Hematopoietic multipotent progenitor cell treated with erythropoietin and hydrocortisone succinate and interleukin-3 and kit ligand, for 8 days (in vitro differentiated cells): ENCODE measurements at regions not wholly inside any gene's neighbourhood (a gene's known extent, or its start where the extent isn't known, plus 50 kb on each side); places are given as distances from the start of the nearest gene placed in this dataset.

Experiments used
- DNase-seq: peaks from one replicate; pipeline ENCODE4 v3.0.0-alpha.2; 2015

- DNase-seq, result no peak
Measured at GRCh38 chr18:25705650-25706049, 353.7 kb upstream of the ZNF521 start.

DNA sequence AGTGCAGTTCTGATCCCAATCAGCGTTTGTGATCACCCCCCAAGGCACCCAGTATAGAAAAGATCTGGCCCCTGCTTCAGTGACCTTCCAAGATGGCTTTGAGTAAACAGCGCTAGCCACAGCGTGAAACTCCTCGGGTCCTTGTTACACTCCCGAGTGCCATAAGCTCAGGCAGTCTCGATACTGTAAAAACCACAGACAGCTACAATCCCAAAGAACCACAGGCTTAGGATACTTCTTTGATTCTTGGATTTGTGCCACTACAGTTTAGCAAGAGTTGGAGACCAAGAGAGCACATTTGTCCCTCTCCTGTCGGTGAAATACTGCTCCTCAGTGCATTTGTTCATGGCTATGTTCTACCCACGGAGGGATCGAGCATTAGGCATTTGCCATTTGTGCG, 352.5 kb upstream of the ZNF521 start:
- no peak for DNase-seq

GRCh38 chr18:25704071-25704470, 352.1 kb upstream of the ZNF521 start:
- no peak for DNase-seq

- DNase-seq, result no peak
Measured at GRCh38 chr18:25701821-25702220, 349.9 kb upstream of the ZNF521 start.

DNA sequence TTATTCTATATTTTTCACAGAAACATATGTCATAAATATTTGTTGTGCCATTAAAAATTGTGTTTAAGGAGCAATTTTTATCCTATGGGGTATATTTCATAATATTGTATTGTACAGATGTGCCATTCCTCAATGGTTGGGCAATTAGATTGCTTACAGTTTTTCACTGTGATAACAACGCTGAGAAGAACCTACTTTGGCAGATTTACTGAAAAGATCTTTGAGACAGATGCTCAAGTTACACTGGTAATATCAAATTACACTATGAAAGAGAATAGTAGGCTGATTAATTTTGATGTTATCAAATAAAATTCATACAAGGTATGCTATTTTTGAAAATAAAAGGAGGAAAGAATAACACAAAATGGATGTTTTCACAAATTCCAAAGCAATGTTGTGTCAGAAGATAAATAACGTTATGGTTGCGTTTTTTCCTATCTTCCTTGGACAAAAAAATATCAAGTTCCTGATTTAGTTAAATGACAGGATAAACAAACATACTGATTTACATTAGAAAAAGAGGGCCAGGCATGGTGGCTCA, 335.1 kb upstream of the ZNF521 start:
- DNase-seq, result no peak

DNA sequence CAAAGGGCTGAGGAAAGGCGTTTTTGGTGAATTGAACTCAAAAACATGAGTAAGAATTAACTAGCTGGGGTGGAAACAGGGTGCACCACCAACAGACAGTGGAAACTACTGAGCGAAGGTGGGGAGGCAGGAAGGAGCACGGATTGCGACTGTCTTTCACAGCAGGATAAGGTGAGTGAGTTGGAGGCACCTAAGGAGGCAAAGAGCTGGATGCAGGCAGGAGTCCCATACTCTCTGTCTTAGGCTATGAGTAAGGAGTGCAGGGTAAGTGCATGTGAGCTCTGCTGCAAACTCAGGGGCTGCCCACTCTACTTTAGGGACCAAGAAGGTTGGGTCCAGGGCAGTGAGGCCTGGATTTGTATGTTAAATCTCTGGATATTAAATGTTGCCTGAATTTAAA, 333.1 kb upstream of the ZNF521 start:
- no peak for DNase-seq

DNA sequence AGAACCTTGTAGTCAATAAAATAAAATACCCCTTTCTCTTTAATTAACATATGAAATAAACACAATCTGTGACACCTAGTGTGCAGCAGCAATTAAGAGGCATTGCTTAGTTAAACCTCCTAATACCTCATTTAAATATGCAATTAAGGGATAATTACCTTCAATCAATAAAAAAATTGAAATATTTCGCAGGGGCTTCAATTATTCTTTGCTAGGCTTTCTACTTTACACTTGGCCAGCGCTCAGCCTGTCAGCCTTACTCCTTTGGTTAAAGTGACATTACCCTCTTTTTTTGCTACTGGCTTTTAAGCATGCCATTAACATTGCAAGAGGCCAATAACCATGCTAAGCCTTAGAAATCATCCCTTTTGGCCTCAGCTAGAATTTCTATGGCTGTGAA, 327.5 kb upstream of the ZNF521 start:
- no peak for DNase-seq

GRCh38 chr18:25678221-25678620, 326.3 kb upstream of the ZNF521 start:
- no peak for DNase-seq

DNA sequence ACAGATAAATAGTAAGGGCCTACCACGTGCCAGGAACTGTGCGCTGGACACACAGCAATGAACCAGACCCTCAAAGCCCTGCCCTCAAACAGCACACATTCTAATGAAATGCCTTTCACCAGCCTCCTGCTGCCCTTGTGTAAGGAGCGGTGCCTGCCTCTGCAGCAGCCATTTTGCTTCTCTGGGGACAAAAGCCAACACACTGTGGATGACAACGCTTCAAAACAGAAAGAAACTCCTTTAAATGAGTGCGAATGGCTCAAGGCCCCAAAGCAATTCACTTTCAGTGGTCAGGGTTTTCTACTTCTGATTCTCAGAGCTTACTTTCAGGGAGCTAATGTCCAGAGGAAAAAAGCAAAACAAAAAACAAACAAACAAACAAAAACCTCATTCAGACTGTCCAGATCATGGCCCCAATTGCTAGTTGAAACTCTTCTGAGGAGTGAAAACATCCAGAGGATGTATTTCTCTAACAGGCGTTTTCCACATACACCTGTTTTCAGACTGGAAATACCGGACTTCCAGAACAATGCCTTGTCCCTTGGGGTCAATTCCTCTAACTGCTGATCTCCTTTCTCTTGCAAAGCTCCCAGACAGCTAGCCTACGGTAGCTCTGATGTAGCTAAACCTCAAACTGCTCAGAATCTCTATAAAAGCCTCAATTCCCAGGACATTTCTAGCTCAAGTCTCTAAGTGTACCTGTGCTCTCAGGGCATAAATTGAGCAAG, 323.3 kb upstream of the ZNF521 start:
- no peak for DNase-seq

DNA sequence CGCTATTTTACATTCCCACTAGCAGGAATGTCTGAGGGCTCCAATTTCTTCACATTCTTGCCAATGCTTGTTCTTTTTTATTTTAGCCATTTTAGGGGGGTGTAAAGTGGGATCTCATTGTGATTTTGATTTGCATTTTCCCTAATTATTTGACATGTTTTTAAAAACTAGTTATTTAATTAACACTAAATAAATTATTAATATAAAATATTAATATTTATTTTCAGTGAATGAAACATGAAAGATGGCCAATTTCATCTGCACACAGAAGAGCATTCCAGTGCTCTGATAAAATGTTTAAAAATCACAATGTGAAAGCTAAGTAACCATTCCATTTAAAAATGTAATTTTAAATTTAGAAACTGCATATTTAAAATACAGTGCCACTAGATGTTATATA, 322.2 kb upstream of the ZNF521 start:
- DNase-seq, result no peak

DNA sequence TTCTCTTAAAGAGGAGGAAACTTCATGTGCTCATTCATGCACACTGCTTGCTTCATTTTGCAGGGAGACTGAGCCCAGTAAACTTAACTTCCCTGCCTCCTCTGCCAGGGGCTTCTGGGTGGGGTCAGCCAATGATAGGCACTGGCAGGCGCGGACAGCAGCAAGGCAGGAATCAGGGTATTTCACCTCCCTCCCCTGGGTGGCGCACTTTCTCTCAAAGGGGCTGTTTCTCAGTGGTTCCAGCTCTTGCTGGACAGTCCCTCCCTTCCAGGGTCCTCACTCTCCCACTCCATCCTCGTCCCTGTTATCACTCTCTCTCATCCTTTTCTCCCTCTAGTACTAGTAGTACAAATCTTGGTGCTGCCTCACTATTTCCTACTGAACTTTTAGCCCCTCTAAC, 320.5 kb upstream of the ZNF521 start:
- no peak for DNase-seq

DNA sequence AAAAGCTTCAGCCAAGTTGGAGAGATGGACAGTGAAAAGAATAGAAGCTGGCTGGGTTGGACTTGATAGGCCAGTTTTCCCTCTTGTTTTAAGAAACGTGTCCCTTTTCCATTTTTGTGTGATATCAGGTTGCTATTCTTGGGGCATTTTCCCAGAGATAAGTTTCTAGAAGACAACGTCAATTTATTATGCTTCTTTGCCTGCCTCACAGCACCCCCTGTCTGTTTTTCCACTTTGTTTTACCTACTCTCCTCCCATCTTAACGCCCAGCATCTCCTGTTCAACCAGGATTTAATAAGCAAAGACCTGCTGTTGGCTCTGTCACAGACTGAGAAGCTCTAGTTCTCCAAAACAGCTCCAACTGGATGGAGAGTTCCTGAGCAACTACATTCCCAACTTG, 317.8 kb upstream of the ZNF521 start:
- DNase-seq, result no peak

GRCh38 chr18:25662272-25662671, 310.3 kb upstream of the ZNF521 start:
- DNase-seq, result no peak

- DNase-seq, result no peak
Measured at GRCh38 chr18:25661831-25662230, 309.9 kb upstream of the ZNF521 start.

DNA sequence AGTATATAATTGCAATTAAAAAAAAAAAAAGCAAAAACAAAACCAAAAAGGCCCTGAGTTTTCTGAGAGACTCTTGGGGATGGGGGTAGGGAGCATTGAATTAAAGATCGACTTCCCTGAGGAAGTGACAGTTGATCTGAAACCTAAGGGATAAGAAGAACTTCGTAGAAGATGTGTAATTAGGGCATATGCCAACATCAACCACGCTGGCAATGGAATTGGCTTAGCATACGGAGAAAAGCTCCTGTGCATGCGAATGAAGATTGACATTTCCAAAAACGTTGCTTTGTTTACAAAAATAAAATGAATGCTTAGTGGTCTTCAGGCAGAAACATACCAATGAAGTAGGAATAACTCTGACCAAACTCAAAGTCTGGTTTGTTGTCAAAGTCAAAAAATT, 307.6 kb upstream of the ZNF521 start:
- no peak for DNase-seq

DNA sequence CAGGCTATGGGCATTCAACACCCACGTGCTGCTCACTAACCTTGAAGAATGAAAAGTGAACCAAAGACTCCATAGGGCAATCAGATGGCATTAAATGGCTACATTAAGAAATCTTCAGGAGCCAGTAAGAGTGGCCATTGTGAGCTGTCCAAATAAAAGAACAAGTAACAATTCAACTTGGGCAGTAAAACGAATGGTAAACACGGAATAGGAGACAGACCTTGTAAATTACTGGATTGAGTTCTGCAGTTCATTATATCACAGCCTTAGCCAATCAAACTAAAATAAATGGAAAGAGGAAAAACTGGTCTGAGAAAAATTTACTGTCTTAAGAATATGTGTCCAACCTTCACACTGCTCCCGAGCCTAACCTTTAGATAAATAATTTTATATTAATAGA, 306.5 kb upstream of the ZNF521 start:
- DNase-seq, result no peak

GRCh38 chr18:25651553-25651952, 299.6 kb upstream of the ZNF521 start:
- no peak for DNase-seq

DNA sequence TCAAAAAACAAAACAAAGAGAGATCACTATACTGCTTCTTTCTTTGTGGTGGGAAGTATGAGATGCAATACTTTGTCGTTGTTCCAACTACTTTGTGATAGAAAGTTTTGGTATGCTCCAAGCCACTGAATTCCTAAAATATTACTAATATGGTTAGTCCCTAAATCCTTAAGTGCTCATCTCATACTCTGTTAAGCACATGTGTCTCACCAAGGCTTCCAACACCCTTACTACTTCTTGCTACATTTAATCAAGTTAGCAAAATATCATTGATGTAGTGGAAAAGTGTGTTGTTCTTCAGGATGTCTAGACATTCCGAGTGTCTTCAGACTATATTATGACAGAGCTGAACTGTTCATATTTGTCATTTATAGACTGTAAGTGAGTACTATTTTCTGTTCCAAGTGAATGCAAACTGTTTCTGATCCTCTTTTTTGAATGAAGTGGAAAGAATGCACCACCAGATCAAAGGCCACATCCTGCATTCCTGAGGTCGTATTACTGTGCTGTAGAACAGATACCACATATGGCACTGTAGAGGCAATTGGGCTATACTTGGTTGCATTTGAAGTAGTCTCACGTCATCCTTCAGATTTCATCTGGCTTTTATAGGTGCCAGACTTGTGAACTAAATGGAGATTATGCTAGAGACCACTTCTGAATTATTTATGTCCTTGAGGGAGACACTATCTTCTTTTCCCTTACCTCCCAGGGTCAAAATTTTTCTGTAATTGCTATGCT, 298.4 kb upstream of the ZNF521 start:
- no peak for DNase-seq

DNA sequence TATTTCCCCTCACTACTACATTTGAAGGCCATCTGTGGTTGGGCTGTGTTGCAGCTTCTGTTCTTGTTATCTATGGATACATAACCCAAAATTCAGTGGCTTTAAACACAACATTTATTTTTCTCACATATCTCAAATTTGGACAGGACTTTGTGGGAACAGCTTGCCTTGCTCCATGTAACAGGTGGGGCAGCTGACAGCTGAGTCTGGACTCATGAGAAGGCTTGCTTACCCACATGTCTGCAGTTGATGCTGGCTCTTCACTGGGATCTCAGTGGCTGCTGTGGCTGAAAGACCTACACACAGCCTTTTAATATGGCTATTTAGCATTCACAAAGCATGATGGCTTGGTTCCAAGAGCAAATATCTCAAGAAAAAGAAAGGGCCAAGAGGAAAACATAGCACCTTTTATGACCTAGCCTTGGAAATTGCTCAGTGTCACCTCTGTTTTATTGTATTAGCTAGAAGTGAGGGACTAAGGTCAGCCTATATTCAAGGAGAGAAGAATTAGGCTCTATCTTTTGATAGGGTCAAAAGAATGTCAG, 296.8 kb upstream of the ZNF521 start:
- no peak for DNase-seq

GRCh38 chr18:25647404-25647803, 295.4 kb upstream of the ZNF521 start:
- no peak for DNase-seq

DNA sequence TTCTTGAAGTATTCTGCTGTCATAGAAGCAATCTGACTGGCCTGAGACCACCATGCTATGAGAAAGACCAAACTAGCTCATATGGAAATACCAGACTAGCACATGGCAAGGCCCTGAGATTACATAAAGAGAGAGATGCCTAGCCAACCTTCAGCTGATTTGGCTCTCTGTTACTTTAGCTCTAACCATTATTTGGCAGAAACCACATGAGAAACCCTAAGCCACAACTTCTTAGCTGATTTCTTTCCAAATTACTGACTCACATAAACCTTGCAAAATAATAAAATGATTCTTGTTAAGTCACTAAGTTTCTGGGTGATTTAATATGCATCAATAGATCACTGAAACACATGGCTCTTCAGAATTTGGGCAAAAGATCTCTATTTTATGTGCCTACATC, 295.0 kb upstream of the ZNF521 start:
- no peak for DNase-seq

DNA sequence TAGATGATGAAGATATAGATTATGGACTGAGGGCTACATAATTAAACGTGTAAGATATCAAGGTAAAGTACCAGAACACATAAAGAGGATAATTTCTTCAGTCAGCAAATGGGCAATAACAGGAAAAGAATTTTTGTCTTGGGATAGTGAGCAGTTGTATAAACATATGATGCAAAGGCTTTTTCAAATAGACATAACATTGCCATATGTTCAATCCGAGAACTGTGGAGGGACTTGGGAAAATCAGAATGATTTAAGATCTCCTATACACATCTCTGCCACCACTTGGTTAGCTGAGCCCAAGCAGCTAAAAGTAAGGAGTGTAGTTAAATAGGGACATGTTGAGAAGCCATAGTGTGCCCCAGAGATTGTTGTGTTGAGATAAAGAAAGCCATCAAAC, 287.6 kb upstream of the ZNF521 start:
- DNase-seq, result no peak

GRCh38 chr18:25633563-25633962, 281.6 kb upstream of the ZNF521 start:
- DNase-seq, result no peak

DNA sequence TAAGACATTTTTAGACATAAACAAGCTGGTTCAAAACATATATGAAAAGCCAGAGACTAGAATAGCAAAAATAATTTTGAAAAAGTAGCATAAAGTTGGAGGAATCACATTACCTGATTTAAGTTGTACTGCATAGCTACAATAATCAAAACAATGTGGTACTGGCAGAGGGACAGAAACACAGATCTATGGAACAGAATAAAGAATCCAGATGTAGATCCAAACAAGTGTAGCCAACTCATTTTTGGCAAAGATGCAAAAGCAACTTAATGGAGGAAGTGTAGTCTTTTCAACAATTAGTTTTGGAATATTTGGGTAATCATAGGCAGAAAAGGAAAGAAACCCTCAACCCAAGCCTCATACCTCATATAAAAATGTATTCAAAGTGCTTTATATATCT, 278.7 kb upstream of the ZNF521 start:
- DNase-seq, result no peak
